GM18951 (cell line): ENCODE measurements at regions not wholly inside any gene's neighbourhood (a gene's known extent, or its start where the extent isn't known, plus 50 kb on each side); places are given as distances from the start of the nearest gene placed in this dataset.
"Not testable (repeated sequence)": the region's sequence is repeated elsewhere in the genome, so short reads cannot be mapped to it uniquely, and the experiment has no call there.

Experiments
- POLR2A ChIP-seq: IDR thresholded peaks from 4 replicates; pipeline ENCODE4 v1.6.1; 2011; ENCODE audit warnings: mild to moderate bottlenecking; ENCODE audit not compliant: insufficient read length, insufficient read depth; ENCODE audit errors: extremely low read depth
- in situ Hi-C: fragments of 300-500 bp; cut with MboI; formaldehyde crosslinking; loops from one replicate; pipeline ENCODE4 v1.12.0; 2022; ENCODE audit warnings: low sequenced_read_pairs, mixed read lengths, inconsistent platforms; ENCODE audit not compliant: unreplicated experiment

DNA sequence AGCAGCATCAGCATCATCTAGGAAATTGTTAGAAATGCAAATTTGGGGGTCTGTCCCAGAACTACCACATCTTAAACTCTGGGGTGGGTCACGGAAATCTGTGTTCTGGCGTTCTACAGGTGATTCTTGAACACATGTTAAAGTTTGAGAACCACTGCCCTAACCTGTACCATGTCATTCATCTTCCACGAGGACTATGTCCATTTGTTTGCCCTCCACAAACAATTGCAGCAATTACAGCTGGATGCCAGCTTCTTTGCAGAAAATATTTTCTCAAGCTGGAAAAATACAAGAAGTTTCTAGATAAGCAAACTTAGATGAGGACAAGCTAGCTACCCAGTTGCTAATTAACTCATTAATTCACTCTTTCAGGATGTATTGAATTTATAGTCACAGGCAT is 54.1 kb downstream of the MAFB start:
- no peak for TF ChIP-seq POLR2A
- in situ Hi-C loops: no loop called here

DNA sequence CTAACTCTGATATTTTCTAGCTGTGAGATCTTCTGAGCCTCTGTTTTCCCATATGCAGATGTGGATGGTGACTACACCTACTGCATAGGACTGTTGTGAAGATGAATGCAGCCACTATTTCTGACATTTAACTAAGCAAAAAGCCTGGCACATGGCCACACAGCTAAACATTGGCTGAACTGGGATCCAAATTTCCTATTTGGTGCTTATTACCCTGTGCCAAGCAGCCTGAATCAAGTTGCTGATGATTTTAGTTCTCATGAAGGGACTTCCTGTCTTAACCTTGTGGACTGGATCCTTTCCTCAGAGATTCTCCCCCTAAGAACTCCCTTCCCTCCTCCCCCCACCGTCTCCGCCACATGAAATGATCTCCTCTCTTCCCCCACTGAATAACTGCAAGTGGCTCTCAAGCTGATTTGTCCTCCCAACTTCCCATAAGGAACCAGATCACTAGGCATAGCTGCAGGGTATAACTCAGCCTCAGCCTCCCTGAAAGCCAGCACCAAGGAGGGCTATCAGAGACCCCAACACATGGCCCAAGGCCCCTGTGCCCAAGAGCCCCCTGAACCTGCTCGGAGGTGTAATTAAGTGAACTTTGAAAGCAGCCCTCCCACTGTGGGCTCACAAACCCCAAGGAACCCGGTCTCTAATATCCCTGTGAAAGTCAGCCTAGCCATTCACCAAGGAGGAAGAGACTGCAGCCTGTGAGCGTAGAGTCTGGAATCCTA is 55.7 kb downstream of the MAFB start:
- in situ Hi-C loops: no loop called here
- no peak for TF ChIP-seq POLR2A

DNA sequence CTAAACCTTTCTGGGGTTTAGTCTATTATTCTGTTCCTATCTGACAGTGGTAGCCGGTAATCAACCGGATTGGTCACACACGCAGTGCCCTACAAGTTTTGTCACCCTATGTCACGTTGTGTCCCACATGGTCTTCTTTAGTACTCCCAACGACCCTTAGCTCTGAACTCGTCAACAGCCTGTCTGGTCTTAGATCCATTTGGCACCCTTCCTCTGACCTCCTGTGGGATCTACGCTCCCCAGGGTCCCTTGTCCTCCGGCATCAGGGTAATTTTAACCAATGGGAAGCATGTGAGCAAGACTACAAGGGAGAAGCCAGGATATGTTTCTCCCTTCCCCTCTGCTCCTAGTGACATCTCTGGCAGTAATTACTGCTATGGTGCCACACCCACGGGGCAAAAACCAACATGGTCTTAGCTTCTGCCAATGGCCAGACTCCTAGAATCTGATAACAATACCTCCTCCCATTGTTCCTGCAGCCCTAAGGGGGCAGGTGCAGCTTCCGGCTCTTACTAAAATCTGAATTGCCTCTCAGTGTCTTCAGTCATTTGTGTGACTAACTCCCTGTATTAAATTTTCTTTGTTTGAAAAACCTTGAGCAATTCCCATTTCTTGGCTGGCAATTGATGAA is 56.6 kb downstream of the MAFB start:
- TF ChIP-seq POLR2A: no peak
- in situ Hi-C loops: no loop called here

DNA sequence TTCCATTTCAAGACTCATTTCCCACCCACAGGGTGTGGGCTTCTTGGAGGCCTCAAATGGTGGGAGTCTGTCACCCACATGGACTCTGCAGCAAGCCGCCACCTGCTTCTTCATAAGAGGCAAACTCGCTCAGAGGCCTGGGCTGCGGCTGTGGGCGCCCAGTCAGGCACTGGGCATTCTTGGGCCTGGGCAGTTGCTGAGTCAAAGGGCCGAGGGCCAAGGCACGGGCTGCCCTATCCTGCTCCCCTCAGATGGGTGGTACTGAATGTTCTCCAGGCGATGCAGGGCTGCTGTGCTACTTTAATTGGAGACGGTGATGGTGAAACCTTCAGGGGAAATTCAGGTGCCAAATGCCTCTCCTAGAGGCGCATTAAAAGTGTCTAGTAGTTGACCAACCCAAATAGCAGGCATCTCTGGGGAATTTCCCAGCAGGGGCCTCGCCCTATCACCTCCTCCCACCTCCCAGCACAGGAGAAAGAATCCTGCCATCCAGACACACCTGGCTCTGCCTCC is 57.9 kb downstream of the MAFB start:
- in situ Hi-C loops: no loop called here
- no peak for TF ChIP-seq POLR2A

DNA sequence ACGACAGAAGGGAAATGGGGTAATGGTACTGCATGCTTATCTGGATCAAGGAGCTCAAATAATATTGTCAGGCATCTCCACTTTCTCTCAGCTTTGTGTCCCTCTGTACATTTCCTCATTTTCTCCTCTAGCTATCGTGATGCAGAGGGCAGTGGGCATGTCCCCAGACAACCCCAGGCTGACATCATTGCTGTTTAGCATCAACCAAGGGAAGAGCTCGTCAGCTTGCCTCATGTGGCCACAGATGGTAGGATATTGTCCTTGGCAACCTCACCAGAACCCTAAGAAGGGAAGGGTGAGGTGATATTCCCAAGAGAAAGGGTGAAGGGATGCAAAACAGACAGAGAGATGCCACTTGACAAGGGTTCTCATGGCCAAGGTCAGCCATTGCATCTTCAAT is 58.3 kb downstream of the MAFB start:
- in situ Hi-C loops: no loop called here
- no peak for TF ChIP-seq POLR2A

DNA sequence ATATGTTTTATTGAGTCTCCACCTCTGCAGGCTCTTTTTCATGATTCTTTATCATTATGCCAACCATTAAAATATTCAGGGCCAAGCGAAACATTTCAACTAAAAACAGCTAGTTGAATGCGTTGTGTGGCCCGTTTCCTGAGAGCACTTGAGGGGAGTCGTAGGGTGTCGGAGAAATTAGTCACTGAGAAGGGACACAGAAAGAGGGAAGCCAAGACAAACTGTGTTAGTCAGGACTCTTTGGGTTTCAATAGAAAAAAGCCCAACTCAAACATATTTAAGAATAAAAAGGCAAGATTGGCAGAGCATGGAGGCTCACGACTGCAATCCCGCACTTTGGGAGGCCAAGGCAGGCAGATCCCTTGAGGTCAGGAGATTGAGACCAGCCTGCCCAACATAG is 58.9 kb downstream of the MAFB start:
- in situ Hi-C loops: no loop called here

DNA sequence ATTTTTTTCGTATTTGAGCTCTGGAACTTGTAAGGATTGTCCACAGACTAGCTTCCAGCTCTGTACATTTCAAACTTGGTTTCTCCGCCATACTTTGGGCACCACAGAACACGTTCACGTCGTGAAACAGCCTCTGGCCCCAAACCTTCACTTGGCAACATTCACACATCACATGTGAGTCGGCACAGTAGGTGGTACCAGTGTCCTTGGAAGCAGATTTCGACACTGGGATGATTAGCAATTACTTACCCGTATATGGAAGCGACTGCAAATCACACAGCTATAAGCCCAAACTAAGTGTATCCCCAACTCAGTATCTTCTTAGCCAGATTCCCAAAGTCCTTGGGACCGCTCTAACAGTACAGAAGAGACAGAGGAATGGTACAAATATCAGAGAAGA is 60.2 kb downstream of the MAFB start:
- in situ Hi-C loops: no loop called here
- TF ChIP-seq POLR2A: no peak

More for the DNA sequence above, 58.9 kb downstream of the MAFB start:
- no peak for TF ChIP-seq POLR2A

DNA sequence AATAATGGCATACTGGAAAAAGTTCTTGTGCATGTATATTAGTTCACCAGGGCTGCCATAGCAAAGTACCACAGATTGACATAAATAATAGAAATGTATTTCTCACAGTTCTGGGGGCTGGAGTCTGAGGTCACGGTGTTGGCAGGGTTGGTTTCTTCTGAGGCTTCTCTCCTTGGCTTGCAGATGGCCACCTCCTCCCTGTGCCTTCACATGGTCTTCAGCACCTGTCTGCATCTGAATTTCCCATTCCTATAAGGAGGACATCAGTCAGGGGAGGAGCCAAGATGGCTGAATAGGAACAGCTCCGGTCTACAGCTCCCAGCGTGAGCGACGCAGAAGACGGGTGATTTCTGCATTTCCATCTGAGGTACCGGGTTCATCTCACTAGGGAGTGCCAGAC is 70.0 kb downstream of the MAFB start:
- in situ Hi-C loops: not testable (repeated sequence)

DNA sequence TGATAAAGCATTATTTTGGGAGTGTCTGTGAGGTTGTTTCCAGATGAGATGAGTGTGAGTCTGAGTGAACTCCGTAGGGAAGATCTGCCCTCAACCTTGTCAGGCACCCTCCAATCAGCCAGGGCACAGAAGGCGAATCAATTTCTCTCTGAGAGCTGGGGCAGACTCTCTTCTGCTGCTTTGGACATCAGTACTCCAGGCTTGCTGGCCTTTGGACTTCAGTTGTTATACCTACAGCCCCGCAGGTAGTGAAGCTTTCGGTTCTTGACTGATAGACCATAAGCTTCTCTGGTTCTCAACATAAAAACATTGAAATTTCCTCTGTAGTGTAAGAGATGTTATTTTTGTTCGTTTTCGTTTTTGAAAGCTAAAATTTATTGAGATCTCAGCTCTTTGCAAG is 71.4 kb downstream of the MAFB start:
- in situ Hi-C loops: no loop called here

DNA sequence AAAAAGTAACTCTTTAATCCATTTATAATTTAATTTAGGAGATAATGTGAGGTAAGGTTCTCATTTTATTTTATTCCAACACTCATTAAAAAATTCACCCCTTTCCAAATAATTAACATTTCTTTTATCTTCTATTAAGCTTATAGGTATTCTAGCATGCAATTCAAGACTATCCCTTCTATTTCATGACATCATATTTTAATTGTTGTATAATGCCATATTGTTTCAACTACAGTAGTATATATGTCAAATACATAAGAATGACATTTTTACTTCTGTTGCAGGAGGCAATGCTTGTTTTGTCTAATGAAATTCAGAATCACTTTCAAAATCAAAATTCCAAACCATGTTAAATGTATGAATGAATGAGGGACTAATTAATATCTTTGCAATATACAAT is 76.2 kb downstream of the MAFB start:
- in situ Hi-C loops: no loop called here
- no peak for TF ChIP-seq POLR2A

More for the DNA sequence above, 71.4 kb downstream of the MAFB start:
- TF ChIP-seq POLR2A: no peak

DNA sequence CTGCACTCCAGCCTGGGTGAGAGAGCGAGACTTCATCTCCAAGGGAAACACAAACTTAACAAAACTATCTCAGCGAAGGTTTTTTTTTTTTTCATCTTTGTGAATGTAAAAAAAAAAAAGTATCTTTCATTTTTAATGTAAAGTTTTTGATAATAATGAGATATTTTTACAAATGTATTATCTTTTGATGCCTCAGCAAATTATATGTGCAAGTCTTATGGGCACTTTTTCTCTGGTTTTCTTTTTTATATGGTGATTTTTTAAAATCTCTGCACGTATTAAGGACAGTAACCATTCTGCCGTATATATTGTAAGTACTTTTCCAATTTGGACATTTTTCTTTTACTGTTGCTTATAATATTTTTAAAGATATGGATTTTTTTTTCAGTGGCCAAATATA is 76.8 kb downstream of the MAFB start:
- in situ Hi-C loops: no loop called here
- no peak for TF ChIP-seq POLR2A

DNA sequence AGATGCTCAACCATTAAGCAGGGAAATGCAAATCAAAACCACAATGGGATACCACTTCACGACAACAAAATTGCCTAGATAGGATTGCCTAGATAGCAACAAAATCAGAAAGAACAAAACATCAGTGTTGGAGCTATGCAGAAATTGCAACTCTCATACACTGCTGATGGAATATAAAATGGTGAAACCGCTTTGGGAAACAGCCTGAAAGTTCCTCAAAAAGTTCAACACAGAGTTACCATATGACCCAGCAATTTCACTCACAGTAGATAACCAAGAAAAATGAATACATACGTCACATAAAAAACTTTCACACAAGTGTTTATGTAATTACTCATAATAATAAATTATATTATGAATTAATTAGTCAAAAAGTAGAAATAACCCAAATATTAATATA is 78.3 kb downstream of the MAFB start:
- in situ Hi-C loops: no loop called here

DNA sequence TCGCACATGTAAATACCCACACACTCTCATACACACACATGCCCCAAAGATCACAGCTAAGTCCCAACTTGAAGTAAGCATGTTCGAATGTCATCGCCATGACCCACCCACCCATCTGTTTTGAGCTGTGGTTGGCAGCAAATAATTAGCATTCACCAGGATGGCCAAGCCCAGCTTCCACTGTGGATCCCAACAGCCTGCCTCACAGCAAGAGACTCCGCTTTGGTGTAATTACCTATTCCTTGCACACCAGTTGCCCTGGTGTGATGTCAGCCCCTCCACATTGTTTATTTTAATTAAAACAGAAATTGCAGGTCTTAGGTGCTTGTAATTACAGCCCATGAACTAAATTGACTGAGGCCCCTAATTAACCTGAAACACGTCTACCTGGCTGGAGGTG is 81.1 kb downstream of the MAFB start:
- no peak for TF ChIP-seq POLR2A

More for the DNA sequence above, 78.3 kb downstream of the MAFB start:
- TF ChIP-seq POLR2A: no peak

DNA sequence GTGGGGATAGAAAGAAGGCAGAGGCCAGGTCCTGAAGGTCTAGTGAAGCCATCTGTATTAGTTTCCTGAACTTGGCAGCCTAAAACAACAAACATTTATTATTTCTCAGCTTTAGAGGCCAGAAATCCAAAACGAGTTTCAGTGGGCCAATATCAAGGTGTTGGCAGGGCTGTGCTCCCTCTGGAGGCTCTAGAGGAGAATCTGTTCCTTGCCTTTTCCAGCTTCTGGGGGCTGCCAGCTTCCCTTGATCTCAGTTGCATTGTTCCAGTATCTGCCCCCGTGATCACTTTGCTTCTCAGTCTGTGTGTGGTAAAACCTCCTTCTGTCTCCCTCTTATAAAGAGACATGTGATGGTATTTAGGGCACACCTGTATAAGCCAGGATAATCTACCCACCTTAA is 82.4 kb downstream of the MAFB start:
- no peak for TF ChIP-seq POLR2A

More for the DNA sequence above, 81.1 kb downstream of the MAFB start:
- in situ Hi-C loops: no loop called here

DNA sequence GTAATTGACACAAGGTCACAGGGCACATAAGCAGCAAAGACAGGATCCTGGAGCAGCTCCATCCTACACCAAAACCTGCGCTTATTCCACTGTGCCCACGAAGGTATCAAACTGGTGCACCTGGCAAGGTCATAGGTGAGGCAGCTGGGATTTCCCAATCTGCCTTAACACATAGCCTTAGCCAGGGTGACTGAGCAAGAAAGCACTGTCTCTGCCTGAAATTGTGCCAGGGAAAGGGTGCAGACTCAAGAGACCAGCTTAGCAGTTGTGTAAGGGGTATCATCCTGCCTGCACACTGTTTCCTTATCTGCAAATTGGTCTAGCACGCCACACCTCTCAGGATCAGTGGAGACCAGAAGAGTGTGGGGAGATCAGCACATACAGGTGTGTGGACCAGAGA is 82.8 kb downstream of the MAFB start:
- in situ Hi-C loops: no loop called here
- no peak for TF ChIP-seq POLR2A

More for the DNA sequence above, 82.4 kb downstream of the MAFB start:
- in situ Hi-C loops: no loop called here

DNA sequence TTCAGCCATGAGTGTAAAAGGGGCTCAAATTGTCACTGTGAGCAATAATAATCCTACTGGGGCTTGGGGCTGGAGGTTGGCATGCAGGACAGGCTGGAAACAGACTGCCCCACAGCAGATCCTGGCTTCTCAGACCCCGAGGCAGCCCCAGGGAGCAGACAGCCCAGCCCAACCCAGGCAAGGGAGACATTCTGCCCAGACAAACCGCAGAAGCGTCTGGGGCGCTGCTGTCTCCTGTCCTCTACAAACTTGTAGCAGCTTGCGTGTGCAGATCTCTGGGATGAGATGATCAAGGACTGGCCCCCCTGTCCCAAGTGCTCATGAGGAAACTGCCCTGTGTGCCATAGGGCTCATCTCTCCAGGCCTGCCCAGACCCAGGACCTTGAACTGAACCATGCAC is 84.6 kb downstream of the MAFB start:
- in situ Hi-C loops: no loop called here
- no peak for TF ChIP-seq POLR2A
